SU-DHL-6 (cell line): ENCODE measurements at regions not wholly inside any gene's neighbourhood (a gene's known extent, or its start where the extent isn't known, plus 50 kb on each side); places are given as distances from the start of the nearest gene placed in this dataset.

ENCODE experiments used
- H2AFZ ChIP-seq: fragments of 200-600 bp; sonication (generic); 2 replicates; pipeline ENCODE4 v1.6.1; 2014; ENCODE audit warnings: low read depth, mild to moderate bottlenecking, moderate library complexity, mixed read lengths, antibody characterized with exemption, low read length; ENCODE audit not compliant: severe bottlenecking
- H3F3A ChIP-seq: fragments of 200-600 bp; shearing (Covaris generic); 2 replicates; pipeline ENCODE4 v1.6.0; 2016; ENCODE audit warnings: antibody characterized with exemption, mild to moderate bottlenecking; ENCODE audit not compliant: insufficient read depth
- H3K27ac ChIP-seq: fragments of 200-600 bp; sonication (generic); 2 replicates; pipeline ENCODE4 v1.5.1; 2016; ENCODE audit warnings: low read depth, mild to moderate bottlenecking, low read length, moderate library complexity, mixed read lengths
- H3K27me3 ChIP-seq: fragments of 200-600 bp; sonication (generic), shearing (Covaris generic); 2 replicates; pipeline ENCODE4 v1.6.0; 2014; ENCODE audit warnings: mild to moderate bottlenecking, low read length
- H3K36me3 ChIP-seq: fragments of 200-600 bp; sonication (generic); 2 replicates; pipeline ENCODE4 v1.6.1; 2014; ENCODE audit warnings: mild to moderate bottlenecking, low read length, mixed read lengths
- H3K4me2 ChIP-seq: fragments of 300-600, 200-600 bp; shearing (Covaris generic), sonication (generic); 2 replicates; pipeline ENCODE4 v1.6.0; 2014; ENCODE audit warnings: low read length, low read depth, mild to moderate bottlenecking; ENCODE audit not compliant: poor library complexity, severe bottlenecking
- H3K4me3 ChIP-seq: fragments of 200-600 bp; sonication (generic); 2 replicates; pipeline ENCODE4 v1.5.1; 2014; ENCODE audit warnings: antibody characterized with exemption, low read length, mild to moderate bottlenecking, mixed read lengths; ENCODE audit not compliant: insufficient read depth, poor library complexity, severe bottlenecking
- H3K79me2 ChIP-seq: fragments of 200-600 bp; sonication (generic); 2 replicates; pipeline ENCODE4 v1.6.1; 2014; ENCODE audit warnings: mild to moderate bottlenecking, low read length, moderate library complexity; ENCODE audit not compliant: insufficient read depth
- H3K9ac ChIP-seq: fragments of 200-600 bp; sonication (generic); 2 replicates; pipeline ENCODE4 v1.7.0; 2014; ENCODE audit warnings: mild to moderate bottlenecking, low read length
- H3K9me2 ChIP-seq: fragments of 200-600 bp; sonication (generic); replicated peaks from 2 replicates; pipeline ENCODE4 v1.6.1; 2014; ENCODE audit warnings: low read length; ENCODE audit not compliant: insufficient read depth
- H3K9me3 ChIP-seq: fragments of 200-600 bp; sonication (generic); 2 replicates; pipeline ENCODE4 v1.6.1; 2014; ENCODE audit warnings: low read length, mixed read lengths; ENCODE audit not compliant: insufficient read depth
- H4K20me1 ChIP-seq: fragments of 200-600 bp; sonication (generic); 2 replicates; pipeline ENCODE4 v1.6.1; 2014; ENCODE audit warnings: low read depth, mild to moderate bottlenecking, antibody characterized with exemption, low read length, moderate library complexity, mixed read lengths
- CTCF ChIP-seq: fragments of 200-600 bp; sonication (generic); IDR thresholded peaks from one replicate; pipeline ENCODE4 v1.5.1; 2017; ENCODE audit warnings: antibody characterized with exemption, mild to moderate bottlenecking, low read length, moderate library complexity; ENCODE audit not compliant: insufficient read depth, poor library complexity, severe bottlenecking
- EZH2phosphoT487 ChIP-seq: fragments of 200-600 bp; sonication (generic), shearing (Covaris generic); conservative IDR thresholded peaks from 2 replicates; pipeline ENCODE4 v1.6.1; 2018; ENCODE audit warnings: mild to moderate bottlenecking, antibody characterized with exemption, low read length, moderate library complexity, mixed read lengths

- no peaks in the 10 kb centered on the region for H3F3A ChIP-seq
- H3K79me2 ChIP-seq = no peaks in the 10 kb centered on the region
- no peaks in the 10 kb centered on the region for H4K20me1 ChIP-seq
- H3K36me3 ChIP-seq = no peaks in the 10 kb centered on the region
- no peaks in the 10 kb centered on the region for H3K9me2 ChIP-seq
- no peak overlapping the region for H3K27ac ChIP-seq
- no peak overlapping the region for H2AFZ ChIP-seq
- no peak overlapping the region for H3K9ac ChIP-seq
- TF ChIP-seq EZH2phosphoT487 = no peak
- no peak for TF ChIP-seq CTCF
- H3K4me3 ChIP-seq = no peak overlapping the region
- H3K4me2 ChIP-seq = no peak overlapping the region
- H3K27me3 ChIP-seq = no peaks in the 10 kb centered on the region
- no peaks in the 10 kb centered on the region for H3K9me3 ChIP-seq
These were observed 499.1 kb downstream of the NFIB start for GRCh38 chr9:13814647-13815400.

GRCh38 chr9:13811876-13812275 is 502.1 kb downstream of the NFIB start:
- Histone ChIP-seq H3F3A (no peaks in the 10 kb centered on the region), H3K36me3 (no peaks in the 10 kb centered on the region), H3K27ac (no peak overlapping the region), H3K9me2 (no peaks in the 10 kb centered on the region; the same call in 1 of the 2 replicates), H3K27me3 (no peaks in the 10 kb centered on the region), H3K9ac (no peak overlapping the region), H3K4me2 (no peak overlapping the region), H4K20me1 (no peaks in the 10 kb centered on the region), H3K79me2 (no peaks in the 10 kb centered on the region), H2AFZ (no peak overlapping the region), H3K4me3 (no peak overlapping the region), H3K9me3 (no peaks in the 10 kb centered on the region)
- TF ChIP-seq EZH2phosphoT487 (no peak), CTCF (no peak)

- H2AFZ ChIP-seq = no peak overlapping the region
- H3K27me3 ChIP-seq = no peaks in the 10 kb centered on the region
- no peaks in the 10 kb centered on the region; the same call in 1 of the 2 replicates for H3K9me2 ChIP-seq
- no peaks in the 10 kb centered on the region for H3K9me3 ChIP-seq
- no peaks in the 10 kb centered on the region for H3K36me3 ChIP-seq
- H3K79me2 ChIP-seq = no peaks in the 10 kb centered on the region
- no peaks in the 10 kb centered on the region for H4K20me1 ChIP-seq
- no peak overlapping the region for H3K9ac ChIP-seq
- no peaks in the 10 kb centered on the region for H3F3A ChIP-seq
- no peak for TF ChIP-seq EZH2phosphoT487
- TF ChIP-seq CTCF = no peak
- H3K4me3 ChIP-seq = no peak overlapping the region
- no peak overlapping the region for H3K4me2 ChIP-seq
- no peak overlapping the region for H3K27ac ChIP-seq
These were observed 503.4 kb downstream of the NFIB start for GRCh38 chr9:13810510-13810909.
